Suppressor macrophage (primary cell): ENCODE measurements at regions not wholly inside any gene's neighbourhood (a gene's known extent, or its start where the extent isn't known, plus 50 kb on each side); places are given as distances from the start of the nearest gene placed in this dataset.
"Not testable (repeated sequence)": the region's sequence is repeated elsewhere in the genome, so short reads cannot be mapped to it uniquely, and the experiment has no call there.

Source experiments
- DNase-seq, 4 experiments: peaks; one replicate each; pipeline ENCODE4 v3.0.0-alpha.2; 2020 to 2022

DNA sequence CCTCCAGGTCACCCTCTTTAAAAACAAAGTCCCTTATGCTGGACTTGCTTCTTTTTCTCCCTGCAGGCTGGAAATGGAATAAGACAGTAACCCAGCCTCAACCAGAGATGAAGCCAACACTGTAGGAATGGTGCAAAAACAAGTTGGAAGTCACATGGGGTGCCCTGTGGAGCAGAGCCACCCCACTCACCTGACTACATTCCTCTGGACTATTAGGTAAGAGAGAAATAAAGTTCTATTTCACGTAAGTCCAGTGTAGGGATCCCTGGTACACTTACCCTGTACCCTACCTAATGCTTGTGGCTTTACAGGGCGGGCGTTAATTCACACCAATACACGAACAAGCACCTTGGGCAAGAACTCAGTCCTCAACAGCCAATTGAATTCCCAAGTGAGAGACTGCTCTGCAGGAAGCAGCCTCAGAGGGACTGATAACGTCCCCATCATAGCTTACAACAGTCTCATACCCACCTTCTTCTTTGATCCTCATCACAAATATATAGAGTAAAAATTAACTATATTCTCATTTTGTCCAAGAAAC, 112.5 kb upstream of the FGGY start:
- no peak for DNase-seq

DNA sequence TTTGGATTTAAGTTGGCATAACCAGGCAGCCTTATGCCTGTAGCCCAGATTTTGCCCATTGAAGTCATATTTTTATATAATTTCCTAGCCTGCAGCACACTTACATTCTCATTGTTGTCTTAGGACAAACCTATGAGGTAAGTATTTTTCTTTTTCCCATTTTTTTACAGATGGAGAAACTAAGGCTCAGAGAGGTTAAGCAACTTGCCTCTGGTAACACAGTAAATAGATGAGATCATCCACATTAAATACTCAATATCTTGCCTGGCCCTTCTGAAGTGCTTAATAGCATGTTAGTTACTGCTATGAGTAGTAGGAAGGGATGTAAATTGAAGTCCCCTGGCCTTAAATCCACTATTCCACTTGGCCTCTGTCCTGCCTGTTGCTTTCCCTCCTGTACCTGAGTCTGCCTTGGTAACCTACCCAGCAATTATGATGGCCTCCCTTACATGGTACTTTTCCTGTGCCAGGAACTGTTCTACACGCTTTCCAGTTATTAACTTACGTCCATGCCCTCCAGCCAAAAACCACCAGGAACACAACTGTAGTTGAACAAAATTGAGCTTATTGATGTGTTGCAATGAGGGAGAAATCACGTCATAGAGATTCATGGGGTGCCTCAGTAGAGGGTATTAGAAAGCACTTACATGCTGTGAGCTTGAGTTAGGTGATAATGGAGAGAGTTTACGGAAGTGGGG, 111.6 kb upstream of the FGGY start:
- no peak for DNase-seq

DNA sequence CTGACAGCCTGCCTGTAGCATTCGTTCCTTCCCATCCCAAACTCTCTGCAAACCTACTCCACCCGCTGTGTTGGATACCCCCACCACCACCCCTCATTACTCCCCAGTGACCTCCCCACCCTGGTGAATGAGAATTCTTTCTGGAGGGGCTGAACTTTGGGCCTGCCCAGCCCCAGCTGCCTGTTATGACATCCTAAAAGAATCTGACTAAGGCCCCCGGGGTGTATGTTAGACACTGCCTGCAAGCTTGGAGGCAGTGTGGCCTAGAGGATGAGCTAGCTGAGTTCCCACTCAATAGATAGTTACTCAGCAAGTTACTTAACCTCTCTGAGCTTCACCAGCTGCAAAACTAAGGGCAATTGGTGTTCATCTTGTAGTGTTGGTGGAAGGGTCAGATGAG, 110.2 kb upstream of the FGGY start:
- peak; percentile 11 to 58 (median 40) for DNase-seq

- DNase-seq: no peak
Observed at GRCh38 chr1:59188413-59189213, 108.3 kb upstream of the FGGY start.

GRCh38 chr1:59193443-59194093, 103.3 kb upstream of the FGGY start:
- DNase-seq: no peak

DNA sequence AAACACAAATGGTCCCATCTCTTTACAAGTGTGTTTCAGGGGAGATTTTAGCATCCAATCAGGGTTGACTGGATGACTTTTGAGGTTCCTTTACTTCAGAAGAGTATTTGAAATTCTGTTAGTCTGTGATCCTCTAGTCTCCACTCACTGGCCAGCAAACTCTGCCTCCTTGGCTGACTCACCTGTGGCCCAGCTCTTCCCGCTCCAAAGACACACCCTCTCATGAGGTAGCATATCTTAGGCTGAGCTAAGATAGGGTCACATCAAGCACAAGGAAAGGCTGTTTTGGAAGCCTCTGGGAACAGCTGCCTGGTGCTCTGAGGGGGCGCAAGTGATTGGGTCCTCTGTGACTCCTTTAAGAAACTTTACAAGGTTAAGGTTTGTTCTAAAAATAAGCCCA, 102.3 kb upstream of the FGGY start:
- DNase-seq: no peak

GRCh38 chr1:59195151-59195550, 101.7 kb upstream of the FGGY start:
- no peak for DNase-seq

DNA sequence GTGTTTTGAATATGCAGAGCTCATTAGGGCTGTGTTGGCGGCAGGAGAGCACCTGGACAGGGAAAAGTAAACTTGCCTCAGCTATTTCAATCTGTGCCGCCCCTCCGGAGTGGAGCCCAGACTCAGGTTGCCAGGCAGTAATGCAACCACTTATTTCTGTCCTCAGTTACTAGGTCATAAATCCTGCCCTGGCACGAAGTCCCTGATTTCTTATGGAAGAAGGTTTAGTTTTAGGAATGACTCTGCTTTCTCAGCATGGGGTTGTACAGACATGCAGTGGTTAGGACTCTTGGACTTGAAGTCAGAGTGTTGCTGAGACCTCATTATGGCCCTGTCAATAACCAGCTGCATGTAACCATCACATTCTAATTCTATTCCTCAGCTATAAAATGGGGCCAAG, 98.3 kb upstream of the FGGY start:
- DNase-seq: no peak

- no peak for DNase-seq
Observed at GRCh38 chr1:59199147-59199546, 97.7 kb upstream of the FGGY start.

GRCh38 chr1:59199719-59200376, 97.0 kb upstream of the FGGY start:
- no peak for DNase-seq

DNA sequence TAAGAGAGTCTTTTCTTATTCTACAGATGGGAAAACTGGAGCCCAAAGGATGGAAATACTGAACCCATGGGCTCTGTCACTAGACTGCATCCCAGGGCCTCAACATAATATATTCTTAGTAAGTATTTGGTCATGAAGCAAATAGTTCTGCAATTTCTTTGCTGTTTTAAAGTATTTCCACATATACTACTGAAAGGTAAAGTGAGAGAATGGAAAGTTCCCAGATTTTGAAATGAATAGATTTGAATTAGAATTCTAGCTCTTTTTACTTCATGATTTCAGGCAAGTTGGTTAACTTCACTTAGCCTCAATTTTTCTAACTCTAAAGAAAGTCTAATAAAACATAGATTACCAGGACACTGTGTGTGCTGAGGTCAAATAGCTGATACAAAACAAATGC, 95.6 kb upstream of the FGGY start:
- peak in 2 of 4 experiments; percentile 17 to 26 for DNase-seq

DNA sequence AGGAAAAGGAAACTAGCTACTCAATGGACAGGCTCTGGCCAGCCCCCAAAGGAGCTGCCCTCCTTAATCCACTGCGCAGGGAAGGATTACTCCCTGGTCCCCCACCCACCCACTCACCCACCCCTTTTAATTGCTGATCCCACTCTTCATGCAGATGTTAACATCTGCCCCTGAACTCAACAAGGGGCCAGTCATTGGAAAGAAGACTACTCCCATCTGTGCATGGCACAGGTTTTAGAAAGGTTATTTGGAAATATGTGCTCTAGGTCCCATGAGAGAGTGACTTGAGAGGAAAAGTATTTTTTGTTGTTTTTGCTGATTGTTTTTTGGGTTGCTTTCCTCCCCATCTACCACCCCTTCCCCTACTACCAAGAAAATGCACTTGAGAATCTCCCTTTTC, 94.4 kb upstream of the FGGY start:
- DNase-seq: no peak

DNA sequence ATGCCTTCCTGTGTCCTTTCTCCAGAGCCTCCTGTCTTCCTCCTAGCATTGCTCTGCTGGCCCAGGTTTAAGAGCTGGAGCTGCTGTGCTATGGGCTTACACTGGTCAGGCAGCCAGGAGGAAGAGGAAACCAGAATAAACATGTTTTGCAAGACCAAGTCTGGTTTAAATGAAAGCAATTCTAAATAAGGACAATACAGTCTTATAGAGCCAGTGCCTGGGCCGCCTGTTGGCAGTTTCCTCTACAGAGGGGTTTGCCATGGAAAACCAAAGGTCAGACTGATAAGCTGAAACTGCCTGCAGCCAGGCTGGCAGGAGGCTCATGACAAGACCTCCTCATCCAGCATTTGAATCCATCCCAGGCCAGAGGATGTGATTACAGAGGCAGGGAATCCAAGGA, 92.9 kb upstream of the FGGY start:
- DNase-seq: peak; percentile 26 to 75 (median 60)

DNA sequence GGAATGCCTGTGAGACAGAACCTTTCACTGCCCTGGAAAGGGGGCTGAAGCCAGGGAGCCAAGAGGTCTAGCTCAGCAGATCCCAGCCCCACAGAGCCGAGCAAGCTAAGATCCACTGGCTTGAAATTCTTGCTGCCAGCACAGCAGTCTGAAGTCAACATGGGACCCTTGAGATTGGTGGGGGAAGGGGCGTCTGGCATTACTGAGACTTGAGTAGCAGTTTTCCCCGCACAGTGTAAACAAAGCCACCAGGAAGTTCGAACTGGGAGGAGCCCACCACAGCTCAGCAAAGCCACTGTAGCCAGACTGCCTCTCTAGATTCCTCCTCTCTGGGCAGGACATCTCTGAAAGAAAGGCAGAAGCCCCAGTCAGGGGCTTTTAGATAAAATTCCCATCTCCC, 90.3 kb upstream of the FGGY start:
- not testable (repeated sequence) for DNase-seq

GRCh38 chr1:59210430-59210829, 86.5 kb upstream of the FGGY start:
- DNase-seq: not testable (repeated sequence)

DNA sequence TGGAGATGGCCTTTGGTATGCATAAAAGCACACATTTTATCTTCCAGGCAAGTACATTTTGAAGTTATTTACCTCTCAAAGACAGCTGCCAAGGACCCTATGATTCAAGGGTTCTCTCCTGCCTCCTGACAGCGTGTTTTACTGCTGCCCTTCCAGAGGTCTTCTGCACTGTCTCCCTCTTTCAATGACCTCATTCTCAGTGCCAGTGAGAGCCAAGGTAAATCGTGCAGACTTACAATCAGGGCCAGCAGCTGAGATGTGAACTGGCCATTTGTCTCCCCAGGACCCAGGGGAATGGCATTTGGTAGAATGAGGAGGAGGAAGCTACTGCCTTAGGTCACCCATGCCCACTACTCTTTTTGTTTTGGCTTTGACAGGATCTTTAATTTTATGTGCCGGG, 84.2 kb upstream of the FGGY start:
- DNase-seq: no peak

DNA sequence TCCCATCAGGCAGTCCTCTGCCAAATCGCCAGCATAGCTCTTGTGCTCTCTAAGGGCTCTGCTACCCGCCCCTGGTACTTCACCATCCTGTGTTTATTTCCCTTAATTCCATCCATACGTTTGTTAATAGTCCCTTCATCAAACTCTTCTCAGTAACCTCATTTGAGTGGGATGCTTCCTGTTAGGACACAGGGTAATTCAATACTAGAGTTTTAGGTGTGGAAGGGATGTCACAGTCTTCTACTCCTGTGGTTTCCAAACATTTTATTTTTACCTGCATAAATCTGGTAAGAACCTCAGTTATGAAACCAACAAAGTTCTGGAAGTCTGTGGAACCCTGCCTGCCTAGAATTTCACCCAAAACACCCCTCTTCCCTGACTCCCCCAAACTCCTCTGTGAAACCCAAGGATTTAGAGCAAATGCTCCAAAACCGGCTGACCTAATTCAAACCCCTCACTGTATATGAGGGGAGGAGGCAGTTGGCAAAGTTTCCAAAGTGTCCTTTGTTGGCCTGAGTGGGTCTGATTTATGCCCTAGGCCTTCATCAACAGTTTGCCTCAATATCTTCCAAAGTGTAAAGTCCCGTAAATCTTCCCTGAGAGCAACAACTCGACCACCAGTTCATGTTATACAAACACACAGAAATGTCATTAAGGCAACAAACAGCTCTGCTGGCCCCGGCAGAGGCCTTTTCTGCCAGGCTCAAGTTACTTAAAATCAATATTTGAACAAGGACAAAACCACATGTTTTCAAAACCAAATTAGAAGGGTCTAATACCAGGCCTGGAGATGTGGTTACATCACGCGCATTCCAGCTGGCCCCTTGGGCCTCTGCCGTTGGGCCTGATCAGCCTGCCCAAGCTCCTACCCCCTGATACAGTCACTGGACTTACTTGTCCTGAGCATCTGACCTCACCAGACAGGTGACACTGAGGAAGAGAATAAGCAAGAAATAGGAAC, 82.4 kb upstream of the FGGY start:
- DNase-seq: no peak

- no peak for DNase-seq
Observed at GRCh38 chr1:59215766-59216291, 81.1 kb upstream of the FGGY start.

- not testable (repeated sequence) for DNase-seq
Observed at GRCh38 chr1:59217439-59217838, 79.5 kb upstream of the FGGY start.

- DNase-seq: peak in 2 of 4 experiments; percentile 29 to 30
Observed at GRCh38 chr1:59218521-59219236, 78.2 kb upstream of the FGGY start.

DNA sequence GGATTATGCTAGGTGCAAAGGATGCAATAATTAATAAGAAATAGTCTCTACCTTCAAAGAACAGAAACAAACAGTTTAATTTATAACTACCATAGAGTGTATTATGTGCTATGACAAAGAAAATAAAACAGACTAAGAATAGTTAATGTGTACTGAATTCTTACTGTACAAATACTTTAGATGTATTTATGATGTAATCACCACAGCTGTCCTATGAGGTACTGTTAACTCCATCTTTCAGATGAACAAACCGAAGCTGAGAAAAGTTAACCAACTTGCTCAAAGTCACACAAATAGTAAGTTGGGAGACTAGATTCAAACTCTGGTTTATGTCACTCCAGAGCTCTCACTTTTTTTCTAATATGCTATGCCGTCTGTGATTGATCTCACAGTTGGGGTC, 77.0 kb upstream of the FGGY start:
- no peak for DNase-seq
